NCI-H1092 (cell line): ENCODE measurements at regions not wholly inside any gene's neighbourhood (a gene's known extent, or its start where the extent isn't known, plus 50 kb on each side); places are given as distances from the start of the nearest gene placed in this dataset.

Source experiments
- DNase-seq: peaks from one replicate; lab custom pipeline; 2025; lab: John Stamatoyannopoulos, UW

DNA sequence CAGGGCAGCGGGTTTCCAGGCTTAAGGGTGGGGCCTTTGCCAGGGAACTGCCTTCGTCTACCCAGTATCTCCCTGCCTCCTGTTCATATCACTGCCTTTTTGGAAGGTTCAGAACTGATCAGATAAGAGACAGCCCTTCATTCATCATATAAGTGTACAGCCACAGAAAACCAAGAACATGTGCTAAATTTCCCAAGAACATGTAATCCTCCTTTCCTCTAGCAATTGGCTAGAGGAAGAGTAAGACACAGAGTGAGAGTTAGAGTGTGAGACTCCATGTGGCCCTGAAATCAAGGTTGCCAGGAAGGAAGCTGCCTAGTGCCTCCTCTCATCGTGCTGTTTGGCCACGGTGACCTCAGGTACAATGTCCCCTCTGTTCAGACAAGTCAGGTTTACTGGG is 770.9 kb downstream of the TNS3 start:
- DNase-seq: no peak

DNA sequence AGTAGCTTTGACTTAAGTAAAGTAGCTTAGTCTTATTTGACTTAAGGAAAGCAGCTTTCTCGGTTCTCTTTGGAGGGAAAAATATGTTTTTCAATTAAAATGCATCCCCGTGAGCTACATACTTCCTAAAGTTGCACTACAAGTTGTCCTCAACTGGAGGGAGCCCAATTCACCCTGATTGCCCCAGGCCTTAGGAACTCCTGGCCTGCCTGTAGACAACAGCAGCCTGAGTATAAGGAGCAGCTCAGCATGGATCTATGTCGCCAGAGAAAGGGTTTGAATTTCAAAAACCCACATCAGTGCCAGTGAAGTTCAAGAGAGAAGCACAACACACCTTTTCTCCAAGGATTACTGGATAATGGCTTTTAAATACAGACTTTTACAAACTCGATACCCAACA is 772.0 kb downstream of the TNS3 start:
- no peak for DNase-seq

DNA sequence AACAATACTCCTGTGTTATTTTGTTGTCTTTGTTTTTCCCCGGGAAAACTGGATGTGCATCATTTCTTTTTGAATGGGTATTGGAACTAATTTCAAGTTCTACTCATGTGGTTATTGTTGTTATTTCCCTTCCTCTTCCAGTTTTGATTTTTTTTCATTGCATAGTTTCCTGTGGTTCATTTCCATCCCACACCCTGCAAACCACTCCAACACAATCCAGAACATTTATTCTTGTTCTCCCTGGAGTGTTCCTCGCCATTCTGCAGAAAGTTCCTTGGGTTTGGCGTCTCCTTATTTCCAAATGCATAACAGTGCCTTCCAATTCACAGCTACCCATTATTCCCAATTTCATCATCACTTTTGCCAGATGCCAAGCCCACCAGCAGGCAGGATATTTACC is 775.1 kb downstream of the TNS3 start:
- no peak for DNase-seq

DNA sequence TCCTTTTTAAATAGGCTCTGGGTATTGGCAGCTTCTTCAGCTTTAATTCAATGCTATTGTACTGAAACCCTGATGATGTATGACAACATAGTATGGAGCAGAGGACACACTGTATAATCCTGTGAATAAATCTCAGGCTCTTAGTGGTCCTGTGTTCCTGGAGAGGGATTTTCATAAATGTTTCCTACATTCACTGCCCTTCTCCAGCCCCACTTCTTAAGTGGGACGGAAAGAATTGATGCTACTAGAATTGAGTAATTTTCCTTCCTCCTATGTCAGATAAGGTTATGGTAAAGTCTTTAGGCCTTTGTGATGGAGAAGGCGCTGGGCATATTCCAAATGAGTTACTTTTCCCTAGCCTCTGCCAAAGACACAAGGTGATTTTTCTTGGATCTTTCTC is 779.4 kb downstream of the TNS3 start:
- DNase-seq: no peak

DNA sequence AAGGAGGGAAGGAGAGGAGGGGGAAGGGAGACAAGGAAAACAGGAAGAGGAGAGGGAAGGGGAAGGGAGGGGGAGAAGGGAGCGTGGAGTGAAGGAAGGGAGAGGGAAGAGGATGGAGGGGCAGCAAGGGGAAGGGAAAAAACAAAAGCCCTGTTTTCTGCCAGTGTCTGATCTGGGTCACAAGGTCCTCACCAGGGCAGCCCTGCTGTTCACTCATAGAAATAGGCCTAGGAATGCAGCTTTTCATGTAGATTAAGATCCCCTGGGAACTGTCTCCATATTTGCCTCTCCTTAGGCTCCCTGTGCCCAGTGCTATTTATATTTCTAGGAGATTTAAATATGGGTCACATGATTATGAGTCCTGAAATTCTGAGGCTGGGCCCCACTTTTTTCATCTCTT is 790.7 kb downstream of the TNS3 start:
- DNase-seq: no peak

DNA sequence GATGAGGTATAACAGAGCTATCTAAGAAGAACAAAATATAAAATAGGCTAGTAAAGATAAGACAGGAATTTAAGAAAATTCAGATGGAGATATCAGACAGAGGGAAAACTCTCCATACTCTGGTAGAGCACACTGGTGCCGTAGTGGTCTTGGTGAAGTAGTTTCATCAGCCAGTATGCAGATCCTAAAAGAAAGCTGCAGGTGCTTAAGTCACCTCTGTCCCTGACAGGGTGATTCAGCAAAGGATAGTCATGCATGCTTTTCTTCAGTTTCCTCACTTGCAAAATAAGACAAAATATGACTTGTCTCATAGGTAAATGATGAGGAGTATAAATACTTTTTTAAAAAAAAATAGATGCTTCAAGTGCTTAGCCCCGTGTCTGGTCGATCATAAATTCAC is 794.9 kb downstream of the TNS3 start:
- no peak for DNase-seq

DNA sequence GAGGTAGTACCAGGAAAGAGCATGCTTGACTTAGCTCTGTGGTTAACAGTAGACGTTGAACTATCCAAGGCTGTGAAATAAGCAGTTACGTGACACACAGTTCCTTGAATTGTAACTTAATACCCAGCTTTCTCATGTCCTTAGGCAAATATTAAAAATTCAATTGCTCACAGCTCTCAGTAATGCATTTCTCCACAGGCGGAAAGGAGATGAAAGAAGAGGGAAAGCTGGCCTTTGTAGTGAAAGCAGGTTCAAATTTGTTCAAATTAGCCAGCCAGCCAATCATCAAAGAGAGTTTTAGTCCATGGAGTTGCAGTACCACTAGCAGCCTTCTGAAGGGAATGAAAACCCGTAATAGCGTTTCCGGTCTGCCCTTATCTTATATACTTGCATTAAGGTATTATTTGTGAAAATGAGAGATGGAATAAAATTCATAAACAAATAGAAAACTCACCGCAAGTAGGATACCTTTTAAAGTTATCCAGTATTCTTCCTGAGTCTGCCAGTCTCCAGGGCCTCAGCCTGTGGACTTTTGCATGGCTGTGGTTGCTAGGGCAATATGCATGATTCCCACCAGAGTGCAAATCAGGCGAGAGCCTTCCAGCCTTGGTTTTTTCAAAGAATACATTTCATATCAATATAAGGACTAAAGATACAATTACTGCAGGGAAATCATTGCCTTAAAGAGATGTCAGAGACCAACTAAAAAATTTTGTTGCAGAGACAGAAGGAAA is 795.5 kb downstream of the TNS3 start:
- no peak for DNase-seq

DNA sequence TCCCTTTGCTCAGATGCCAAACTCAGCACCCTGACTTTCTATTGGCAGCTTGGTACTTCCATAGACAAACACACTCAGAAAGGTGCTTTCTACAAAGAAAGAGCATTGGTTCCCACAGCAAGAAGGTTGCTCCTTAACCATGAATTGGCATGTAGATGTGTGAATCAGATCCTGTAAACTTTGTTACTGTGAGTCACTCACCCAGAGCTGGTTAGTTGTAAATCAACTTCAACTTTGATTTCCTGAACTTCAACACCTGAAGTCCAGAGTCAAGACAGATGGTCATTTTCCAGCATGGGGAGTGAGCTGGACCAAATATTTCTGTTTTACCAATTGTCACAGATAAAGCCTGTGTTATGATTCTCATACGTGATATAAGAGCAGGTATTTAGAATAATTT is 797.2 kb downstream of the TNS3 start:
- no peak for DNase-seq

DNA sequence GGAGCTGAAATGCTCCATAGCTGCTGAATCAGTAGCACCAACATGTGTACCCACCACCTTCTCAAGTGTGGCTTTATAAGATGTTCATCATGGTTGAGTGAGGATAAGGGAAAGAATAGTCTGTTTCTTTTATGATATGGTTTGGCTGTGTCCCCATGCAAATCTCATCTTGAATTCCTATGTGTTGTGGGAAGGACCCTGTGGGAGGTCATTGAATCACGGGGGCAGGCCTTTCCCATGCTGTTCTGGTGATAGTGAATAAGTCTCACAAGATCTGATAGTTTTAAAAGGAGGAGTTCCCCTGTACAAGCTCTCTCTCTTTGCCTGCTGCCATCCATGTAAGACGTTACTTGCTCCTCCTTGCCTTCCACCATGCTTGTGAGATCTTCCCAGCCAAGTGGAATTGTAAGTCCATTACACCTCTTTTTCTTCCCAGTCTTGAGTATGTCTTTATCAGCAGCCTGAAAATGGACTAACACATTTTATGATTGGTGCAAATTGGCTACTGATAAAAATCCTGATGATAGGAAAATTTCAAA is 799.9 kb downstream of the TNS3 start:
- no peak for DNase-seq

DNA sequence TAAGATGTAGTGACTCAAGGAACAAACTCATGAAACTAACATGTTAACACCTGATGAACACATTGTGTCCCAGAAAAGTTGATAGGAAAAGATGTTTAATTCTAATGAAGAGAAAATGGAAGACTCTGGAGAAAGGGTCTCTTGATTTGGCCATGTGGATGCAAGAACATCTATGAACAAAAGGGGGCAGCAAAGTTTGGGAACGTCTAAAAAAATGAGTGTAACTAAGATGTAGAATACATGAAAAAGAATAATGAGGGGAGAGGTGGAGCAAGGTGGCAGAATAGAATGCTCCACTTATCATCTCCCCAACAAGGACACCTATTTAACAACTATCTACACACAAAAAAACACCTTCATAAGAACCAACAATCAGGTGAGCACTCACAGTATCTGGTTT is 805.1 kb downstream of the TNS3 start:
- DNase-seq: no peak

DNA sequence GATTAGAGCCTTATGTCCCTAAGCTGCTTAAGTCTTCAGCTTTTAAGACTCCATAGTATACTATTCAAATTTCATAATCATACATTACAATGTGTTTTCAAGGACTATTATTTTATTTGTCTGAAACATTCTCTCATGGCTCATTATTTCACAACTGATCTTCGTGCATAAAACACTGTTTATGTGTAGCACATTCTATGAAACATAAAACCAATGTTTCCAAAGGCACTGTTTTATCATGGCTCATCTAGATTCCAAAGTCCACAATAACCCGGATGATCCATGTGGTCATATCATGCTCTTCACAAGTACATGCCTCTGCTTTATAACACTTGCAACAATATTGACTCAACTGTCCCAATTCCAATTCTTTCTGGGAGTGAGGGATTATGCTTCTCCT is 806.1 kb downstream of the TNS3 start:
- DNase-seq: no peak

DNA sequence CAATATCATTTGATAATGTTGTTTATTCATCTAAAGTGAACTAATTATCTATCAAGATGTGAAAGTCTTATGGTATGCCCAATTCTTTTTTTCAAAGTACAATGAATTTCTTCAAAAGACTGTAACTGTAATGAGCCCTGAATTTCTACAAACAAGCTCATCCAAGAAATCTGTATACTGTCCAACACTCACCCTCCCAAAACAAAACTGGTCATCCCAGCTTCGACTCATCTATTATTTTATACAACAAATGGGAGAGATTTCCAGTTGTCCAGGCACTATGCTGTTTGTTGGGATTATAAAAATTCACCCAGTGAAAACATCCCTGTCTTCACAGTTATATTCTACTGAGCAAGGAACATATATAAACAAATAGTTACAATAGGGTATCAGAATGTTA is 806.9 kb downstream of the TNS3 start:
- no peak for DNase-seq

DNA sequence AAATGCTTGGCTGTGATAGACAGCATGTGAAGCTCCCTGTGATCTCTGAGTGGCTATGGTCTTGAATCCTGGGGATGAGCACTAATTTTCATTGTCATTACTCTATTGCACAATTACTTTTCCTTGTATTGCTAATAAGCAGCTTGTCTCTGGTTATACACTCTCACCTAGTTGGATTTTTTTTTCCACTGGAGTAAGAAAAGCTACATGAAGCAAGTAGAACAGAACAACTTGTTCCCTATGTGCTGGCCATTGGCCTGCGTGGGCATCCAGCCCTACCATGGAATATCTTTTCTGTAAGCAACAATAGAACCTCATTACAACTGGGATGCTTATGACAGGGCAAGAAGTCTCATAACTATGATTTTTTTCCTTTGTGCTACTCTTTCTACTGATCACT is 807.4 kb downstream of the TNS3 start:
- no peak for DNase-seq

DNA sequence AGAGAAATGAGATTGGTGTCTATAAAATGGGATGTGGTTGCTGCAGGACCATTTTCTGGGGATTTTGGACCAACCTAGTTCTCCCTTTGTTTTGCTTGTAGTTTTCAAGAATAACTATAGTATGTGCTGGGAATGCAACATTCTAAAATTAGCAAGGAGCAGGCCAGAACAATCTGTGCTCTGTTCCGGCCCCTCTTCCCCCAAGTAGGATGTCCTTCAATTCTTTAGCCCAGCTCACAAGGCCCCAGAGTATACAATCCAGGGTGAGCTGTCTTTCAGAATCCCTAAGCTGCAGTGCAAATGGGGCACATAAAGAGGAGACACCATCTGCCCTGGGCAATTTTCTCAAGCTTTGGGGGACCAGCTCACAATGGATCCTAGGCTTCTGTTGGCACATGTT is 809.1 kb downstream of the TNS3 start:
- DNase-seq: no peak

DNA sequence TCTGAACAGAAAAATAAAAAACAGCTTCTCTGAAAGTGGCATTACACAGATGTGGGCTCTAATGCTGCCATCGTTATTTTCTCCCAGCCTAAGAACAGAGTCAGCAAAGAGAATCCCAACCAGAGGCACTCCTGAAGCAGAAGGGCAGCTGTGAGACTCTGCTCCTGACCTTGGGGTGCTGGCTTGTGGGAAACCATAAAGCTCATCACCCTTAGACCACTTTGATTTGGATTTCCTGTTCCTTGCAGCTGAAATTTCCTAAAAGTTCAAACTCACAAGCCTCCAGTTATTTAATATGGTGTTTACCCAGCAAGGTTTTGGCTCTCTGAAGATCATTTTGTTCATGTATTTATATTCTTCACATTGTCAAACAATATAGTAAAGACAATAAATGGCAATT is 814.8 kb downstream of the TNS3 start:
- no peak for DNase-seq

DNA sequence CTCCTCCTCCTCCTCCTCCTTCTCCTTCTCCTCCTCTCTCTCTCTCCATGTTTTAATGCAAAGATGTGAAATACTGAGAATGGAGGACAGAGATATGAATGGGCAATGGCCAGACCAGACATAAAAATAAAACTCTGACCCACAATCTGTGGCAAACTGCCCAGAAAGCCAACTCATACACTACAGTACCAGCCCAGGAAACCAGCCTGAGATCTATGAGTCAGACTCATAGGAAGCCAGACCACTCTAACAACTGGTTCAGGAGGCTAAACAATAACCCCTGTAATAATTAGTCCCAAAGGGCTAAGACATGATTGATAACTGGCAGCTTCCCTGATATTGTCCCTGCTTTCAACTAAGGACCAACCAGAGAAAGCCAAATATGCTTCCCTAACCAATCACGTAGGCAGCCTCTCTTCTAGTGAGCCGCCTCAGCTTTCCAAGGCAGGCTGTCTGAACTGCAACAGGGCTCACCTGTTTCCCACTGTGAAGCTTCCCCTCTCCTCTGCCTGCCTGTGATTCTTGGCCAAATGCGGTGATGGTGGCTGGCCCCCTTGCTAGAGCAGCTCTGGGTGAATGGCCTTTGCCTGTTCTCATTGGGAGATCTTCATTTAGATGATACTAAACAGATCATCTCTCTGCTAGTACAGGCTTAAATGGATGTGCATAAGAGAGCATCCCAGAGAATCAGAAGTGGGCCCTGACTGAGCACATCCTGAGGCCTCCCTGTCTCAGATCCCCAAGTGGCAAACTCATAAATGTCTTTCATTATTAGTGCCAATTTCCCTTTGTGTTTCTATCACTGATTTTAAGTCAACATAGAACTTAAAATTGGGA is 817.6 kb downstream of the TNS3 start:
- DNase-seq: no peak

DNA sequence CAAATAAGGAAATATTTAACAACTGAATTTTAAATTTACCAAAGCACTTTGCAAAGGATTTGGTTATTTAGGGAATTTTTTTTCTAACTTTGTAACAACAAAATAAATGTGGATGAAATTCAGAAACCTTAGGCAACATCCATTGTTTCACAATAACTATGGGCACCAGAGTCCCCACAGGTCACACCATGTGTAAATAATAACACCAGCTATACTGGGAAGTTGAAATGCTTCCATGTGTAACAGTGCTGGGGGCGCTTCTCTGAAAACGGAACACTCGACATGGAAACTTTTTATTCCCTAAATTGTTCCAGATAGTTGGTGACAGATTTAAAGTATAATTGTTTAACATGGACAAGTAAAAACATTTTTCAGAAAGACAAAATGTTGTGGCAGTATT is 818.6 kb downstream of the TNS3 start:
- no peak for DNase-seq

DNA sequence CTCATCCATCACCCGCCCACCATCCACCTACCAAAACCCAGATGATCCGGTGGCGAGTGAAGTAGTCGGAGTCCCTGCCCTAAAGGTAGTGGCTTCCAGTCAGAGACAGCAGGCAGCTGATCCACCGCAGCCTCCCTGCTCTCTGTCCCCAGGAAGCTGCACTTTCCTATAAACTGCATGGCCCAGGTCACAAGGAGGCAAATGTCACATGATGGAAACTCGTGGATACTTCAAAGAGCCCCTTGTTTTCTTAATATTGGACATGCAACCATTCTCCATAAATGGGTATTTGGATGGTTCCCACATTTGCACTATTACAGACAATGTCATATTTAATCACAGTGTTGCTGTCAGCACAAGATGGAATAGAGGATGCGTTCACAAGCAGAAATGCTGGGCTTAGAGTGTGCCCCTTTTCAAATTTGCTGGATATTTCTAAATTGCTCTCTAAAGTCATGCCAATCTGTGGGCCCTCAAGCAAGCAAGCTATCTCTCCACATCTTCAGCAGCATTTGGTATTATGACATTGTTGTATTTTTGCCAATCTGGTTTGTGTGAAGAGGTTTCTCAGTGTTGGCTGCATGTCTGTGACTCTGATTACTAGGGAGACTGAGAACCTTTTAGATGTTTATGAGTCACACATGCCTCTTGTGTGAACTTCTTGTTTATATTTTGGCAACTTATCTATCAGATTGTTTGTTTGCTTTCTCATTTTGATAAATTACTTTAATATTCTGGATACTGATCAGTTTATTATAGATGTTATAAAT is 822.0 kb downstream of the TNS3 start:
- DNase-seq: no peak

DNA sequence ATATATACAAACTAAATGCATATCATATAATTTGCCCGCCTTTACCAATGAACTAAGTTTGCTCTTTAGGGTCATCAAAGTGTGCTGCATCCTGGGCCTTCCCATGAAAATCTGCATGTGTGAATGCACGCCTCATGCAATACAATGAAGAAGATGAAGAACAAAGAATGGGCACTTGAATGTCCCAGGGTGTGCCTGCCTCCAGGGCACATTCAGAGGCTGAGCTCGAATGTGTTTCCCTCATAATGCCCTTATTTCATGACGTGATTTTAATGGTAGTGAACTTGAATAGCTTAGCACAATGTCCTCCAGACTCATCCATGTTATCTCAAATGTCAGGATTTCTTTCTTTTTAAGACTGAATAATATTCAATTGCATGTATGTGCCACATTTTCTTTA is 824.9 kb downstream of the TNS3 start:
- no peak for DNase-seq

DNA sequence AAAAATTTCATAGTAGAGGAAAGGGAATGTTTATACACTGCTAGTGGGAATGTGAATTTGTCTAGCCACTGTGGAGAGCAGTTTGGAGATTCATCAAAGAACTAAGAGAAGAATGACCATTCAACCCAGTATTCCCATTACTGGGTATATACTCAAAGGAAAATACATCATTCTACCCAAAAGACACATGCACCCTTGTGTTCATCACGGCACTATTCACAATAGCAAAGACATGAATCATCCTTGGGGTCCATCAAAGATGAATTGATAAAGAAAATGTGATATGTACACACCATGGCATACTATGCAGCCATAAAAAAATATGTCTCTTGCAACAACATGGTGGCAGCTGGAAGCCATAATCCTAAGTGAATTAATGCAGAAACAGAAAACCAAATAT is 825.7 kb downstream of the TNS3 start:
- DNase-seq: no peak

DNA sequence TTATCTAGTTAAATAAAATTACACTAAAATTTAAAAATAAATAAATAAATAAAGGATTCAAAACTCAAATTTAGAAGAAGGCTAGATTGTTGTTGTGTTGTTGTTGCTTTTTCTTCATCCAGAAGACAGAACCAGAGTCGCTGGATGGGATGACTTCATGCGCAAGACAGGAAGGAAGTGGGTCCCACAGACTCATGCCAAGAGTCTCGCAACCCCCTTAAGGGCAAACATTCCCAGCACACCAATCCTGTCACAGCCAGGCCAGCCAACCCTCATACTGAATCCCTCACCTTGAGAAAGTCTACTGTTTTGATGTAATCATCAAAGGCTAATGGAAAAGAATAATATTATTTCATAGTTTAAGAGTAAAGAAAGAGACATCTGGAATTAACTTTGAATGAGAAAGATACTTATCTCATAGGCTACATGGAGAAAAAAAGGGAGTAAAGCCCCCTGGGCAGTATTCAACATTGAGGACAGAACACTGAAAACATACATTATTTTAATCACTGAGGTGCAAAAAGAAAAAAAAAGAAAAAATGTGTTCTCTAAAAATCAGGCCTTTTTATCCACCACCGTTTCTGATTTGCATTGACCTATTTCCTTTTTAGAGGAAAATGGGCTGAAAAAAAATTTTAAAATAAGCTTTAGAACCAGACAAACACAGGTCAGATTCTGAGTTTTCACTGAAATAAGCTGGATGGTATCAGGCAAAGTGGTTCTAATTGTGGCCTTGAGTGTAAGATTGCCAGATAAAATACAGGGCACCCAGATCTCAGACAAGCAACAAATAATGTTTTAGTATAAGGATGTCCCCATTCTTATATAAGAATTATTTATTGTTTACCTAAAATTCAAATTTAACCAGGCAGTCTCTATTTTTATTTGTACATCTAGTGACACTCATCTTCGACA is 826.5 kb downstream of the TNS3 start:
- no peak for DNase-seq
